ENCODE measurements at regions not wholly inside any gene's neighbourhood (a gene's known extent, or its start where the extent isn't known, plus 50 kb on each side); places are given as distances from the start of the nearest gene placed in this dataset.

GRCh38 chr18:10278265-10278664 lies 176.2 kb upstream of the APCDD1 start:
- Histone ChIP-seq H3K27me3 (ENCODE audit: control insufficient read depth, insufficient read depth, low read length) (no peaks in the 10 kb centered on the region), H3K4me3 (ENCODE audit: low read length in 3 of 3) (no peak overlapping the region), H3K27ac (ENCODE audit: low read depth in 2 of 2, low read length in 2 of 2) (no peak overlapping the region), H3K9me3 (ENCODE audit: control insufficient read depth in 2 of 3, insufficient read depth in 1 of 3, low read length in 3 of 3) (no peaks in the 10 kb centered on the region), H3K9ac (ENCODE audit: low read length in 3 of 3) (no peak overlapping the region), H3K36me3 (ENCODE audit: control insufficient read depth in 2 of 3, insufficient read depth in 3 of 3, low read length in 3 of 3) (no peaks in the 10 kb centered on the region), H3K4me1 (ENCODE audit: control insufficient read depth in 2 of 3, insufficient read depth in 2 of 3, low read depth in 1 of 3, low read length in 3 of 3) (no peaks in the 10 kb centered on the region)
- DNase-seq (no peak), FAIRE-seq (no peak)
- intact Hi-C loops (cut with DNase I): no loop called here
- TF ChIP-seq CTCF (IDR thresholded peaks at IDR 0.05; ENCODE audit: borderline replicate concordance, extremely low read depth, insufficient read depth): no peak

- no peak for FAIRE-seq
- H3K27me3 ChIP-seq (ENCODE audit: control insufficient read depth, insufficient read depth, low read length): no peaks in the 10 kb centered on the region
- no peak for TF ChIP-seq CTCF (IDR thresholded peaks at IDR 0.05; ENCODE audit: borderline replicate concordance, extremely low read depth, insufficient read depth)
- H3K9me3 ChIP-seq (ENCODE audit: control insufficient read depth in 2 of 3, insufficient read depth in 1 of 3, low read length in 3 of 3): no peaks in the 10 kb centered on the region
- intact Hi-C loops (cut with DNase I): no loop called here
- no peaks in the 10 kb centered on the region for H3K4me1 ChIP-seq (ENCODE audit: control insufficient read depth in 2 of 3, insufficient read depth in 2 of 3, low read depth in 1 of 3, low read length in 3 of 3)
- H3K27ac ChIP-seq (ENCODE audit: low read depth in 2 of 2, low read length in 2 of 2): no peak overlapping the region
- no peak overlapping the region for H3K4me3 ChIP-seq (ENCODE audit: low read length in 3 of 3)
- H3K9ac ChIP-seq (ENCODE audit: low read length in 3 of 3): no peak overlapping the region
- H3K36me3 ChIP-seq (ENCODE audit: control insufficient read depth in 2 of 3, insufficient read depth in 3 of 3, low read length in 3 of 3): no peaks in the 10 kb centered on the region
- no peak for DNase-seq
Observed at GRCh38 chr18:10279471-10279870, 175.0 kb upstream of the APCDD1 start.

- FAIRE-seq (no peak), DNase-seq (peak in 1 of 5 donors; percentile 56)
- Histone ChIP-seq H3K4me1 (ENCODE audit: control insufficient read depth in 2 of 3, insufficient read depth in 2 of 3, low read depth in 1 of 3, low read length in 3 of 3) (no peaks in the 10 kb centered on the region), H3K4me3 (ENCODE audit: low read length in 3 of 3) (no peak overlapping the region), H3K27ac (ENCODE audit: low read depth in 2 of 2, low read length in 2 of 2) (no peak overlapping the region), H3K9me3 (ENCODE audit: control insufficient read depth in 2 of 3, insufficient read depth in 1 of 3, low read length in 3 of 3) (no peaks in the 10 kb centered on the region), H3K36me3 (ENCODE audit: control insufficient read depth in 2 of 3, insufficient read depth in 3 of 3, low read length in 3 of 3) (no peaks in the 10 kb centered on the region), H3K27me3 (ENCODE audit: control insufficient read depth, insufficient read depth, low read length) (no peaks in the 10 kb centered on the region), H3K9ac (ENCODE audit: low read length in 3 of 3) (no peak overlapping the region)
- TF ChIP-seq CTCF (IDR thresholded peaks at IDR 0.05; ENCODE audit: borderline replicate concordance, extremely low read depth, insufficient read depth): no peak
- intact Hi-C loops (cut with DNase I): no loop called here
Observed at GRCh38 chr18:10279905-10280644, 174.4 kb upstream of the APCDD1 start.

Measured in kidney (tissue), 13 donors.